ENCODE measurements at regions not wholly inside any gene's neighbourhood (a gene's known extent, or its start where the extent isn't known, plus 50 kb on each side); places are given as distances from the start of the nearest gene placed in this dataset.

- ATAC-seq (no peak), DNase-seq (no peak)
- no peak overlapping the region for H3K27ac ChIP-seq
- H3K4me3 ChIP-seq, result no peak overlapping the region
- intact Hi-C loops (cut with DNase I), result no loop called here
- TF ChIP-seq CTCF (IDR thresholded peaks at IDR 0.05), result no peak
- H3K36me3 ChIP-seq (ENCODE audit: insufficient read depth in 1 of 2, low read depth in 1 of 2), result no peaks in the 10 kb centered on the region
- H3K9me3 ChIP-seq, result no peaks in the 10 kb centered on the region
- H3K27me3 ChIP-seq (ENCODE audit: insufficient read depth in 3 of 3, low read length in 2 of 3), result no peaks in the 10 kb centered on the region
- H3K4me1 ChIP-seq, result no peaks in the 10 kb centered on the region
- 84 to 92% (median 89%) methylated on average over 2 of the region's 2 CpGs for WGBS, 3 donors
These were observed 363.7 kb downstream of the CHSY3 start for GRCh38 chr5:130267926-130268325.

- ATAC-seq, result no peak
- intact Hi-C loops (cut with DNase I), result no loop called here
These were observed 356.2 kb downstream of the CHSY3 start for GRCh38 chr5:130260481-130260880.

GRCh38 chr5:130251931-130252330 is 347.7 kb downstream of the CHSY3 start:
- TF ChIP-seq CTCF (IDR thresholded peaks at IDR 0.05), result no peak
- Histone ChIP-seq H3K4me1 (no peaks in the 10 kb centered on the region), H3K9me3 (peaks cover 8% of the 10 kb centered on the region), H3K27me3 (ENCODE audit: insufficient read depth in 3 of 3, low read length in 2 of 3) (no peaks in the 10 kb centered on the region), H3K36me3 (ENCODE audit: insufficient read depth in 1 of 2, low read depth in 1 of 2) (no peaks in the 10 kb centered on the region), H3K4me3 (no peak overlapping the region), H3K27ac (no peak overlapping the region)
- WGBS, 3 donors, result 59 to 82% (median 71%) methylated on average over 1 of the region's 1 CpG
- intact Hi-C loops (cut with DNase I), result no loop called here
- ATAC-seq (no peak), DNase-seq (no peak)

More at GRCh38 chr5:130260481-130260880, 356.2 kb downstream of the CHSY3 start:
- no peak overlapping the region for H3K4me3 ChIP-seq
- no peak overlapping the region for H3K27ac ChIP-seq
- peaks cover 4% of the 10 kb centered on the region for H3K9me3 ChIP-seq
- no peaks in the 10 kb centered on the region for H3K36me3 ChIP-seq (ENCODE audit: insufficient read depth in 1 of 2, low read depth in 1 of 2)
- WGBS, 3 donors, result 49 to 67% (median 53%) methylated on average over 2 of the region's 2 CpGs
- H3K27me3 ChIP-seq (ENCODE audit: insufficient read depth in 3 of 3, low read length in 2 of 3), result no peaks in the 10 kb centered on the region
- H3K4me1 ChIP-seq, result no peaks in the 10 kb centered on the region
- no peak for TF ChIP-seq CTCF (IDR thresholded peaks at IDR 0.05)
- DNase-seq, result no peak

- no peaks in the 10 kb centered on the region for H3K4me1 ChIP-seq
- H3K27me3 ChIP-seq (ENCODE audit: insufficient read depth in 3 of 3, low read length in 2 of 3), result no peaks in the 10 kb centered on the region
- H3K36me3 ChIP-seq (ENCODE audit: insufficient read depth in 1 of 2, low read depth in 1 of 2), result no peaks in the 10 kb centered on the region
- TF ChIP-seq CTCF (IDR thresholded peaks at IDR 0.05), result no peak
- H3K9me3 ChIP-seq, result no peaks in the 10 kb centered on the region
- ATAC-seq, result no peak
- H3K27ac ChIP-seq, result no peak overlapping the region
- intact Hi-C loops (cut with DNase I), result no loop called here
- H3K4me3 ChIP-seq, result no peak overlapping the region
- DNase-seq, result no peak
- WGBS, 3 donors, result 57 to 74% (median 61%) methylated on average over 4 of the region's 4 CpGs
These were observed 339.4 kb downstream of the CHSY3 start for GRCh38 chr5:130243641-130244040.

- intact Hi-C loops (cut with DNase I), result no loop called here
- H3K27me3 ChIP-seq (ENCODE audit: insufficient read depth in 3 of 3, low read length in 2 of 3), result no peaks in the 10 kb centered on the region
- WGBS, 3 donors, result 44 to 58% (median 50%) methylated on average over 3 of the region's 3 CpGs
- H3K9me3 ChIP-seq, result no peaks in the 10 kb centered on the region
- DNase-seq (no peak), ATAC-seq (no peak)
- H3K4me1 ChIP-seq, result no peaks in the 10 kb centered on the region
- no peak overlapping the region for H3K27ac ChIP-seq
- TF ChIP-seq CTCF (IDR thresholded peaks at IDR 0.05), result no peak
- H3K4me3 ChIP-seq, result no peak overlapping the region
- H3K36me3 ChIP-seq (ENCODE audit: insufficient read depth in 1 of 2, low read depth in 1 of 2), result no peaks in the 10 kb centered on the region
These were observed 333.5 kb downstream of the CHSY3 start for GRCh38 chr5:130237721-130238120.

Measured in psoas muscle (tissue), 7 donors.